Right atrium auricular region (tissue), 2 donors: ENCODE measurements at regions not wholly inside any gene's neighbourhood (a gene's known extent, or its start where the extent isn't known, plus 50 kb on each side); places are given as distances from the start of the nearest gene placed in this dataset.
"Not testable (repeated sequence)": the region's sequence is repeated elsewhere in the genome, so short reads cannot be mapped to it uniquely, and the experiment has no call there.

Experiments
- DNase-seq: peaks from one replicate; pipeline ENCODE4 v3.0.0-alpha.2; 2019; ENCODE audit warnings: low spot score
- H3K27ac ChIP-seq, 2 donors: fragments of 200-600 bp; sonication (generic); 1 replicate in 1 of 2; 2 replicates in 1 of 2; pipeline ENCODE4 v1.5.1; 2016 to 2019
- H3K27me3 ChIP-seq, 2 donors: fragments of 200-600 bp; sonication (generic); one replicate each; pipeline versions ENCODE4 v1.5.1 to v1.6.0; 2017 to 2019
- H3K36me3 ChIP-seq: fragments of 200-600 bp; sonication (generic); one replicate; pipeline ENCODE4 v1.5.1; 2016
- H3K4me1 ChIP-seq, 2 donors: fragments of 200-600 bp; sonication (generic); one replicate each; pipeline versions ENCODE4 v1.5.1 to v1.6.0; 2017 to 2019
- H3K4me3 ChIP-seq, 2 donors: fragments of 200-600 bp; sonication (generic); 1 replicate in 1 of 2; 2 replicates in 1 of 2; pipeline ENCODE4 v1.5.1; 2017 to 2019; ENCODE audit warnings: mild to moderate bottlenecking in 1 of 2, moderate library complexity in 1 of 2
- H3K9me3 ChIP-seq, 2 donors: fragments of 200-600 bp; sonication (generic); one replicate each; pipeline ENCODE4 v1.5.1; 2019
- CTCF ChIP-seq, 2 donors: fragments of 200-600 bp; sonication (generic); IDR thresholded peaks; one replicate each; pipeline ENCODE4 v1.5.1; 2019; ENCODE audit warnings: antibody characterized with exemption in 2 of 2

- no peaks in the 10 kb centered on the region for H3K27me3 ChIP-seq
- no peak for TF ChIP-seq CTCF (IDR thresholded peaks at IDR 0.05)
- no peaks in the 10 kb centered on the region for H3K9me3 ChIP-seq
- no peak for DNase-seq
- H3K4me3 ChIP-seq, result no peak overlapping the region
- H3K4me1 ChIP-seq, result no peaks in the 10 kb centered on the region
- H3K36me3 ChIP-seq, result no peaks in the 10 kb centered on the region
- H3K27ac ChIP-seq, result no peak overlapping the region
Measured at GRCh38 chr4:106795326-106795725, 240.8 kb downstream of the DKK2 start.

- DNase-seq, result no peak
- H3K36me3 ChIP-seq, result no peaks in the 10 kb centered on the region
- no peak overlapping the region for H3K4me3 ChIP-seq
Measured at GRCh38 chr4:106793933-106794332, 242.2 kb downstream of the DKK2 start.

GRCh38 chr4:106775636-106776035, 260.5 kb downstream of the DKK2 start:
- Histone ChIP-seq H3K9me3 (no peaks in the 10 kb centered on the region), H3K4me1 (no peaks in the 10 kb centered on the region), H3K4me3 (no peak overlapping the region)

More at GRCh38 chr4:106793933-106794332, 242.2 kb downstream of the DKK2 start:
- no peaks in the 10 kb centered on the region for H3K4me1 ChIP-seq
- no peak overlapping the region for H3K27ac ChIP-seq
- H3K9me3 ChIP-seq, result no peaks in the 10 kb centered on the region
- TF ChIP-seq CTCF (IDR thresholded peaks at IDR 0.05), result no peak
- H3K27me3 ChIP-seq, result no peaks in the 10 kb centered on the region

GRCh38 chr4:106774055-106774454, 262.1 kb downstream of the DKK2 start:
- H3K36me3 ChIP-seq, H3K9me3 ChIP-seq, H3K27me3 ChIP-seq, H3K4me3 ChIP-seq, H3K27ac ChIP-seq, DNase-seq, H3K4me1 ChIP-seq: not testable (repeated sequence)

More at GRCh38 chr4:106775636-106776035, 260.5 kb downstream of the DKK2 start:
- no peaks in the 10 kb centered on the region for H3K27me3 ChIP-seq
- H3K36me3 ChIP-seq, result no peaks in the 10 kb centered on the region
- H3K27ac ChIP-seq, result no peak overlapping the region
- TF ChIP-seq CTCF (IDR thresholded peaks at IDR 0.05), result no peak
- no peak for DNase-seq

GRCh38 chr4:106773076-106773905, 262.8 kb downstream of the DKK2 start:
- no peak for DNase-seq
- H3K4me3 ChIP-seq, result no peak overlapping the region
- H3K27ac ChIP-seq, result no peak overlapping the region
- no peak for TF ChIP-seq CTCF (IDR thresholded peaks at IDR 0.05)
- no peaks in the 10 kb centered on the region for H3K27me3 ChIP-seq
- H3K4me1 ChIP-seq, result no peaks in the 10 kb centered on the region
- peaks cover 0 to 4% of the 10 kb centered on the region in 2 donors for H3K9me3 ChIP-seq
- no peaks in the 10 kb centered on the region for H3K36me3 ChIP-seq

- no peak for DNase-seq
- H3K36me3 ChIP-seq, result no peaks in the 10 kb centered on the region
- no peaks in the 10 kb centered on the region for H3K4me1 ChIP-seq
- H3K4me3 ChIP-seq, result no peak overlapping the region
- peaks cover 0 to 4% of the 10 kb centered on the region in 2 donors for H3K9me3 ChIP-seq
- no peaks in the 10 kb centered on the region for H3K27me3 ChIP-seq
- no peak overlapping the region for H3K27ac ChIP-seq
- no peak for TF ChIP-seq CTCF (IDR thresholded peaks at IDR 0.05)
Measured at GRCh38 chr4:106767991-106768390, 268.1 kb downstream of the DKK2 start.
